HG03039 (cell line): ENCODE measurements at regions not wholly inside any gene's neighbourhood (a gene's known extent, or its start where the extent isn't known, plus 50 kb on each side); places are given as distances from the start of the nearest gene placed in this dataset.
"Not testable (repeated sequence)": the region's sequence is repeated elsewhere in the genome, so short reads cannot be mapped to it uniquely, and the experiment has no call there.

Source experiments
- ATAC-seq: cut with Tn5 transposase; IDR thresholded peaks from one replicate; pipeline ENCODE4 v1.9.1; 2021; ENCODE audit warnings: mild to moderate bottlenecking, moderate library complexity; ENCODE audit not compliant: unreplicated experiment

GRCh38 chr4:117533501-117533900 is 448.1 kb upstream of the TRAM1L1 start:
- no peak for ATAC-seq

- ATAC-seq = no peak
Measured at GRCh38 chr4:117545039-117545438, 459.7 kb upstream of the TRAM1L1 start.

- no peak for ATAC-seq
Measured at GRCh38 chr4:117549524-117549923, 464.1 kb upstream of the TRAM1L1 start.

- ATAC-seq = no peak
Measured at GRCh38 chr4:117550085-117550484, 464.7 kb upstream of the TRAM1L1 start.

- no peak for ATAC-seq
Measured at GRCh38 chr4:117560329-117560728, 474.0 kb upstream of the NDST3 start.

- no peak for ATAC-seq
Measured at GRCh38 chr4:117574085-117574484, 460.2 kb upstream of the NDST3 start.

- no peak for ATAC-seq
Measured at GRCh38 chr4:117575850-117576249, 458.4 kb upstream of the NDST3 start.

GRCh38 chr4:117577686-117578311 is 456.5 kb upstream of the NDST3 start:
- ATAC-seq = no peak

DNA sequence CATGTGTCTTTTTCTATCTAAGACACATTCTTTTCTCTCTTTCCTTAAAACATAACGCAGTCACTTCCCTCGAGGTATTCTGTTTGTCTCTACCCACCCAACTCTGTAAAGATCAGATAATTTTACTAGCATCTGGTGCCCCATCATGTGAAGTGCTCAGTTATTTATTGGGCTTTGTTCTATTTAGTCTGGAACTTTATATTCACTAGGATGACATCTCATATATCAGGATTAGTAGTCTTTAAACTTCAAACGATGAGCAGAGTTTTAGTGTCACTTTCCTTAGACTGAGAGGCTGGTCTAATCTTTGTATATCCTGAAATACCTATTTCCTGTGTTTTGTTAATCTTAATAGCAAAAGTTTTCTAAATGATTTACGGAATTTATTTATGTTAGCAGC is 445.5 kb upstream of the NDST3 start:
- no peak for ATAC-seq

DNA sequence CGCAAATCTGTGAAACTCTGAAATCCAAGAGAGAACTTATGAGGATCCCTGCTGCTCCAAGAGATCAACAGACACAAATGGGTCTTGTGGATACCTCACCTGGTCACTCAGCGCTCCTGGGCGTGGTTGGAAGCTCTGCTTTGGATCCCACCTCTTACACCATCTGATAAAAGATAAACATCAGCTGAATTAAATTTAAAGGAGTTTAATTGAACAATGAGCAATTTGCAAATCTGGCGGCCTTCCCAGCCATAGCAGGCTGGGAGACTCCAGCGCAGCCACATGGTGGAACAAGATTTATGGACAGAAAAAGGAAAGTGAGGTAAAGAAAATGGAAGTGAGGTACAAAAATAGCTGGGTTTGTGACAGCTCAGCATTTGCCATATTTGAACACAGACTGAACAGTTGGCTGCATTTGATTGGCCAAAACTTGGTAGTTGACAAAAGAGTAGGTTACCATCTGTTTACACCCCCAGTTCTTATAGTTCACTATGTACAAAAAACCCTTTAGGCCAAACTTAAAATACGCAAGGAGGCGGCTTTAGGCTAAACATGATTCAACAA is 437.3 kb upstream of the NDST3 start:
- ATAC-seq = no peak

- not testable (repeated sequence) for ATAC-seq
Measured at GRCh38 chr4:117599393-117599792, 434.9 kb upstream of the NDST3 start.

DNA sequence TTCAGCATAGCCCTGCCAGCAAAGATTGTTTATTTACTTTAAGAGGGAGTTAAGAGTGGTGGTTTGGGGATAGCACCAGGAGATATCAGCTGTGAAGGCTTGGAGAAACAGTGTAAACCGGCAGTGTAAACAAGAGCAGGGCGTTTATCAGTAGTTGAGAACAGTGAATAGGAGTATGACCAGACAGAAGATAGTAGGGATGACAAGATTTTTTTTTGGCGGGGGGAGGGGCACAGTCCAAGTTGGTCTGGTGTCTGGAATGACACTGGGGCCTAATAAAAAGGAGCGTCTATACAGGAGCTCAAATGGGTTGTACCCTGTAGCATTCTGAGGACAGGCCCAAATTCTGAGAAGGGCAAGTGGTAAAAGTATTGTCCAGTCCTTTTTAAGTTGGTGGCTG is 433.4 kb upstream of the NDST3 start:
- not testable (repeated sequence) for ATAC-seq

GRCh38 chr4:117610706-117611308 is 423.5 kb upstream of the NDST3 start:
- ATAC-seq = no peak

- ATAC-seq = no peak
Measured at GRCh38 chr4:117621673-117622072, 412.6 kb upstream of the NDST3 start.

DNA sequence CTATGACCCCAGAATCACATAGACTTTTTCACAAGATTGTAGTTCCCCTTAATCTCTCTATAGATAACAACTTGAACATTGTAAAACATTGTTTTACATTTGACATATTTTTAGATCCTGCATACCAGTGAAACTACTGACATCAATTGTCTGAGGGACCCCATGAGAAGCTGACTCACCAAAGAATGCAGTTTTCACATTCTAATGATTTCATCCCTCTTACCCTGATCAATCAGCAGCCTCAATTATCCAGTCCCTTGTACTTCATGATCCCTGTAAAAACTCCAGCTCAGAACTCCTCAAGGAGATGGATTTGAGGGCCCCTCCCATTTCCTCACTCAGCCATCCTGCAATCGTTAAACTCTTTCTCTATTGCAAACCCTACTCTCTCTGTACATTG is 411.0 kb upstream of the NDST3 start:
- ATAC-seq = no peak

DNA sequence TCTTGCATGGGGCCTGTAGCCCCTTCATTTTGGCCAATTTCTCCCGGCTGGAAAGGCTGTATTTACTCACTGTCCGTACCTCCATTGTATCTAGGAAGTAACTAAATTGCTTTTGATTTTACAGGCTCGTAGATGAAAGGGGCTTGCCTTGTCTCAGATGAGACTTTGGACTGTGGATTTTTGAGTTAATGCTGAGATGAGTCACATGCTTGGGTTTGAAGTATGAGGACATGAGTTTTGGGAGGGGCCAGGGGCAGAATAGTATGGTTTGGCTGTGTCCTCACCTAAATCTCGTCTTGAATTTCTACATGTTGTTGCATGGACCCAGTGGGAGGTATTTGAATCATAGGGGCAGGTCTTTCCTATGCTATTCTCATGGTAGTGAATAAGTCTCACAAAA is 407.6 kb upstream of the NDST3 start:
- ATAC-seq = no peak

GRCh38 chr4:117634716-117635115 is 399.6 kb upstream of the NDST3 start:
- no peak for ATAC-seq

- ATAC-seq = no peak
Measured at GRCh38 chr4:117637347-117637746, 396.9 kb upstream of the NDST3 start.

GRCh38 chr4:117640836-117641235 is 393.4 kb upstream of the NDST3 start:
- ATAC-seq = no peak

DNA sequence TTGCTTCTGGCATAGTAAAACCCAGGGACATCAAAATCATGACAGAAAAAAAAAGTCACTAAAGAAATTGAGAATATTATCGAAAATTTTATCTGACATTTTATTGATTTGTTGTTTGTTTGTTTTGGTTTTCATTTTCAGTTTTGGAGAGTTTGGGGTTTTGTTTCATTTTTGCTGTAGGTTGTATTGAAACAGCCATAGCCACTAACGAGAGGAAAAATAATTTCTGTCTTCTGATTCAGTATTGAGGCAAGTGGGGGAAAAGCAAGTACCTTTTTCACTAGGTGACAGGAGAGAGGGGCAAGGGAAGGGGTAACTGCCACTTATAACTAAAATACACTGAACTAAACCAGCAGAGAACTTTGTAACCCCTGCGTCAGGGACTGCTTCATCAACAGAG is 392.8 kb upstream of the NDST3 start:
- no peak for ATAC-seq

DNA sequence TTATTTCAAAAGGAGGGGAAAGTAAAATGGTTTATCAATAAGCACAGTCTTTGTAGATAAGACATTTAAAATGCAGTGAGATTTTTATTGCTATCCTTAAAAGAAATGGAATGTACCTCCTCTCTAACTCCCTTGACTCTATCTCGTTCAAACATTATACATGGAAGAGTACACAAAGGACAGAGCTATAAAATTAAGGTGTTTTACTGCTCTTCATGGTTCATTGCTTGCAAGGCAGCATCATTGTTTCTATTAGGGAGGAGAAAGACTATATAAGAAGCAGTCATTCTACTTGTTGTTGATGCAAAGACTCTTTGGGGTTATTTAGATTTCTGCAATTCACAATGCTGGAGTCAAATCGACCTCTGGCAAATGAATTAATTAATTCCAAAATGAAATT is 380.2 kb upstream of the NDST3 start:
- no peak for ATAC-seq

DNA sequence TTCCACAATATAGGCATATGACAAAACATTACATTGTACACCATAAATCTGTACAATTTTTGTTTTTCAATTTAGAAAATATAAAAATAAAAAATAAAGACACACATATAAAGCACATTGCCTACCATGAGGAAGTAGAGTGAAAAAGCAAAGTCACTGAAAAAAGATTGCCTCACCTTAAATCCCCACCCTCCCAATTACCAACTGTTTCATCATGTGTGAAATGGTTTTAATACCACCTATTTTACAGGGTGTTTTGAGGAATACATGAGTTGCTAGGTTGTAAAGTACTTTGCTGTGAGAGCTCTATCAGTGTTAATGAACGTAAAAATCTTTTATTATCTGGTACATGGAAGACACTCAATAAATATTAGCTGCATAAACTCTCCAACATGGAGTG is 373.6 kb upstream of the NDST3 start:
- ATAC-seq = no peak
